ENCODE measurements at regions not wholly inside any gene's neighbourhood (a gene's known extent, or its start where the extent isn't known, plus 50 kb on each side); places are given as distances from the start of the nearest gene placed in this dataset.
"Not testable (repeated sequence)": the region's sequence is repeated elsewhere in the genome, so short reads cannot be mapped to it uniquely, and the experiment has no call there.

- not testable (repeated sequence) for TF ChIP-seq CTCF (IDR thresholded peaks at IDR 0.05; ENCODE audit: insufficient read depth, low read length); REST (IDR thresholded peaks at IDR 0.05; ENCODE audit: insufficient replicate concordance, low read depth)
- TF ChIP-seq POLR2AphosphoS5 (IDR thresholded peaks at IDR 0.05; ENCODE audit: low read depth) (peak; percentile 95), SPI1 (IDR thresholded peaks at IDR 0.05; ENCODE audit: borderline replicate concordance, low read depth) (0 out of 2 replicates have a peak, but pooled peaks have one; percentile 13)
Observed at GRCh38 chr1:120942218-120942944, 52.8 kb downstream of the PPIAL4A start.

All from HL-60 (cell line).